HG02973 (cell line): ENCODE measurements at regions not wholly inside any gene's neighbourhood (a gene's known extent, or its start where the extent isn't known, plus 50 kb on each side); places are given as distances from the start of the nearest gene placed in this dataset.
"Not testable (repeated sequence)": the region's sequence is repeated elsewhere in the genome, so short reads cannot be mapped to it uniquely, and the experiment has no call there.

Source experiments
- ATAC-seq: cut with Tn5 transposase; IDR thresholded peaks from one replicate; pipeline ENCODE4 v1.9.1; 2021; ENCODE audit warnings: moderate library complexity; ENCODE audit not compliant: unreplicated experiment

GRCh38 chr7:135872861-135873260 lies 104.3 kb downstream of the MTPN start:
- ATAC-seq, result not testable (repeated sequence)

GRCh38 chr7:135862586-135863340 lies 114.2 kb upstream of the FAM180A start:
- ATAC-seq, result no peak

GRCh38 chr7:135859538-135859937 lies 110.9 kb upstream of the FAM180A start:
- ATAC-seq, result no peak

- ATAC-seq, result no peak
Observed at GRCh38 chr7:135858851-135859250, 110.2 kb upstream of the FAM180A start.

- no peak for ATAC-seq
Observed at GRCh38 chr7:135858379-135858778, 109.8 kb upstream of the FAM180A start.

- ATAC-seq, result no peak
Observed at GRCh38 chr7:135857519-135858274, 109.1 kb upstream of the FAM180A start.

GRCh38 chr7:135856356-135857144 lies 107.9 kb upstream of the FAM180A start:
- no peak for ATAC-seq

- no peak for ATAC-seq
Observed at GRCh38 chr7:135855846-135856245, 107.2 kb upstream of the FAM180A start.

GRCh38 chr7:135853499-135853898 lies 104.9 kb upstream of the FAM180A start:
- ATAC-seq, result no peak

- no peak for ATAC-seq
Observed at GRCh38 chr7:135853008-135853407, 104.4 kb upstream of the FAM180A start.

GRCh38 chr7:135847242-135847641 lies 98.6 kb upstream of the FAM180A start:
- no peak for ATAC-seq

GRCh38 chr7:135846339-135846738 lies 97.7 kb upstream of the FAM180A start:
- no peak for ATAC-seq

GRCh38 chr7:135845415-135846075 lies 96.9 kb upstream of the FAM180A start:
- ATAC-seq, result no peak

GRCh38 chr7:135844903-135845302 lies 96.3 kb upstream of the FAM180A start:
- no peak for ATAC-seq

GRCh38 chr7:135843214-135843613 lies 94.6 kb upstream of the FAM180A start:
- ATAC-seq, result peak; percentile 95

GRCh38 chr7:135842446-135843179 lies 94.0 kb upstream of the FAM180A start:
- ATAC-seq, result no peak

- no peak for ATAC-seq
Observed at GRCh38 chr7:135840591-135840990, 92.0 kb upstream of the FAM180A start.

- ATAC-seq, result no peak
Observed at GRCh38 chr7:135837675-135838074, 89.1 kb upstream of the FAM180A start.

- ATAC-seq, result no peak
Observed at GRCh38 chr7:135834266-135834665, 85.7 kb upstream of the FAM180A start.

- ATAC-seq, result no peak
Observed at GRCh38 chr7:135833642-135834041, 85.0 kb upstream of the FAM180A start.
